Tibial nerve (tissue), 4 donors: ENCODE measurements at regions not wholly inside any gene's neighbourhood (a gene's known extent, or its start where the extent isn't known, plus 50 kb on each side); places are given as distances from the start of the nearest gene placed in this dataset.
"Not testable (repeated sequence)": the region's sequence is repeated elsewhere in the genome, so short reads cannot be mapped to it uniquely, and the experiment has no call there.

ENCODE experiments used
- DNase-seq, 2 donors: peaks; one replicate each; pipeline ENCODE4 v3.0.0-alpha.2; 2019; ENCODE audit warnings: low spot score in 2 of 2
- H3K27ac ChIP-seq, 4 donors: fragments of 200-600 bp; sonication (generic) in 3 of 4; one replicate each; pipeline ENCODE4 v1.5.1; 2017 to 2019; ENCODE audit warnings: mild to moderate bottlenecking in 1 of 4
- H3K27me3 ChIP-seq, 2 donors: fragments of 200-600 bp; sonication (generic) in 1 of 2; one replicate each; pipeline versions ENCODE4 v1.5.1 to v1.6.0; 2017 to 2019
- H3K36me3 ChIP-seq, 3 donors: fragments of 200-600 bp; sonication (generic); one replicate each; pipeline ENCODE4 v1.5.1; 2018 to 2019
- H3K4me1 ChIP-seq, 4 donors: fragments of 200-600 bp; sonication (generic) in 3 of 4; one replicate each; pipeline ENCODE4 v1.5.1; 2017 to 2019
- H3K4me3 ChIP-seq, 4 donors: fragments of 200-600 bp; sonication (generic) in 3 of 4; one replicate each; pipeline ENCODE4 v1.5.1; 2017 to 2019; ENCODE audit warnings: mild to moderate bottlenecking in 1 of 4, moderate library complexity in 1 of 4
- H3K9me3 ChIP-seq, 4 donors: fragments of 200-600 bp; sonication (generic) in 3 of 4; one replicate each; pipeline ENCODE4 v1.5.1; 2017 to 2019
- CTCF ChIP-seq, 5 experiments: fragments of 200-600 bp in 3 of 5; fragments of 450-650 bp in 2 of 5; sonication (generic) in 3 of 5; IDR thresholded peaks; one replicate each; pipeline ENCODE4 v1.5.1; 2016 to 2019; ENCODE audit warnings: antibody characterized with exemption in 5 of 5, mild to moderate bottlenecking in 3 of 5, moderate library complexity in 2 of 5
- EP300 ChIP-seq, 2 donors: sonication (generic); formaldehyde crosslinking; IDR thresholded peaks; one replicate each; pipeline ENCODE4 v1.6.1; 2017; ENCODE audit warnings: antibody characterized with exemption in 2 of 2, mild to moderate bottlenecking in 1 of 2
- POLR2A ChIP-seq, 2 donors: fragments of 450-650 bp; IDR thresholded peaks; one replicate each; pipeline ENCODE4 v1.6.1; 2017; ENCODE audit warnings: antibody characterized with exemption in 2 of 2, mild to moderate bottlenecking in 2 of 2, moderate library complexity in 2 of 2
- WGBS, 2 donors: methylation state at CpG; one replicate each; pipeline ENCODE4 v1.1.5; 2018; 5-methylcytosine and 5-hydroxymethylcytosine counted together

- H3K36me3 ChIP-seq, H3K9me3 ChIP-seq, H3K27me3 ChIP-seq, H3K4me3 ChIP-seq, H3K27ac ChIP-seq, DNase-seq: not testable (repeated sequence)
- H3K4me1 ChIP-seq, result peaks cover 0 to 23% (median 3%) of the 10 kb centered on the region in 4 donors
- 69% methylated on average over 2 of the region's 2 CpGs for WGBS, 2 donors
- TF ChIP-seq EP300 (IDR thresholded peaks at IDR 0.05), result peak in 1 of 2 donors; percentile 47
These were observed 96.1 kb downstream of the TRIM43 start for GRCh38 chr2:95687852-95688251.

GRCh38 chr2:95691210-95691609 is 99.4 kb downstream of the TRIM43 start:
- not testable (repeated sequence) for H3K36me3 ChIP-seq, H3K9me3 ChIP-seq, H3K27me3 ChIP-seq, DNase-seq, H3K4me3 ChIP-seq, H3K27ac ChIP-seq
- H3K4me1 ChIP-seq, result peaks cover 0 to 14% (median 0%) of the 10 kb centered on the region in 4 donors
- WGBS, 2 donors, result 40 to 44% methylated on average over 7 of the region's 7 CpGs

GRCh38 chr2:95693071-95693846 is 101.5 kb downstream of the TRIM43 start:
- not testable (repeated sequence) for H3K4me1 ChIP-seq, H3K27me3 ChIP-seq, H3K9me3 ChIP-seq, H3K36me3 ChIP-seq, H3K27ac ChIP-seq, DNase-seq, H3K4me3 ChIP-seq
- 71 to 77% methylated on average over 7 of the region's 7 CpGs for WGBS, 2 donors

GRCh38 chr2:95695613-95696012 is 103.8 kb downstream of the TRIM43 start:
- no peaks in the 10 kb centered on the region for H3K9me3 ChIP-seq
- TF ChIP-seq EP300 (IDR thresholded peaks at IDR 0.05) (peak in 1 of 2 donors; percentile 73), POLR2A (IDR thresholded peaks at IDR 0.05) (no peak)
- peak; percentile 44 to 76 for DNase-seq
- no peaks in the 10 kb centered on the region for H3K4me1 ChIP-seq
- H3K36me3 ChIP-seq, result no peaks in the 10 kb centered on the region
- H3K27me3 ChIP-seq, result no peaks in the 10 kb centered on the region
- peak overlapping the region in 1 of 4 donors; percentile 54 for H3K27ac ChIP-seq
- WGBS, 2 donors, result 54 to 62% methylated on average over 4 of the region's 4 CpGs
- H3K4me3 ChIP-seq, result no peak overlapping the region

GRCh38 chr2:95698146-95698545 is 106.3 kb downstream of the TRIM43 start:
- Histone ChIP-seq H3K4me3 (no peak overlapping the region), H3K27ac (no peak overlapping the region), H3K4me1 (no peaks in the 10 kb centered on the region), H3K27me3 (no peaks in the 10 kb centered on the region), H3K9me3 (no peaks in the 10 kb centered on the region), H3K36me3 (no peaks in the 10 kb centered on the region)
- TF ChIP-seq POLR2A (IDR thresholded peaks at IDR 0.05), result no peak
- no peak for TF ChIP-seq CTCF (IDR thresholded peaks at IDR 0.05)
- no peak for TF ChIP-seq EP300 (IDR thresholded peaks at IDR 0.05)
- 77 to 81% methylated on average over 4 of the region's 4 CpGs for WGBS, 2 donors
- DNase-seq, result no peak

- 79 to 82% methylated on average over 5 of the region's 5 CpGs for WGBS, 2 donors
- H3K4me1 ChIP-seq, H3K27me3 ChIP-seq, H3K4me3 ChIP-seq, H3K27ac ChIP-seq, H3K9me3 ChIP-seq, H3K36me3 ChIP-seq, DNase-seq: not testable (repeated sequence)
These were observed 107.7 kb downstream of the TRIM43 start for GRCh38 chr2:95699201-95700184.

- H3K9me3 ChIP-seq, result no peaks in the 10 kb centered on the region
- TF ChIP-seq CTCF (IDR thresholded peaks at IDR 0.05) (no peak), POLR2A (IDR thresholded peaks at IDR 0.05) (no peak), EP300 (IDR thresholded peaks at IDR 0.05) (no peak)
- no peak for DNase-seq
- H3K27me3 ChIP-seq, result no peaks in the 10 kb centered on the region
- no peak overlapping the region for H3K4me3 ChIP-seq
- 55 to 64% methylated on average over 4 of the region's 4 CpGs for WGBS, 2 donors
- no peak overlapping the region for H3K27ac ChIP-seq
- H3K36me3 ChIP-seq, result no peaks in the 10 kb centered on the region
- no peaks in the 10 kb centered on the region for H3K4me1 ChIP-seq
These were observed 108.7 kb downstream of the TRIM43 start for GRCh38 chr2:95700519-95700918.
